ENCODE measurements at regions not wholly inside any gene's neighbourhood (a gene's known extent, or its start where the extent isn't known, plus 50 kb on each side); places are given as distances from the start of the nearest gene placed in this dataset.

- H3K4me2 ChIP-seq (ENCODE audit: insufficient read depth, low read length): no peak overlapping the region
- DNase-seq (ENCODE audit: extremely low read depth in 1 of 4, low spot score in 3 of 4): no peak
- H3K36me3 ChIP-seq (ENCODE audit: control insufficient read depth, insufficient read depth, low read length): no peaks in the 10 kb centered on the region
- no peak overlapping the region for H2AFZ ChIP-seq (ENCODE audit: low read depth, low read length)
- no peaks in the 10 kb centered on the region for H3K27me3 ChIP-seq (ENCODE audit: control insufficient read depth in 2 of 2, insufficient read depth in 2 of 2, low read length in 2 of 2)
- no peak overlapping the region for H3K9ac ChIP-seq (ENCODE audit: insufficient read depth in 1 of 2, low read depth in 2 of 2, low read length in 2 of 2)
- POLR2A ChIA-PET: no interaction called here
- no peak for FAIRE-seq
- H4K20me1 ChIP-seq (replicated peaks; ENCODE audit: control insufficient read depth, insufficient read depth, low read length): no peaks in the 10 kb centered on the region
- no TSS peak for BruUV-seq (replicated peaks)
- intact Hi-C loops (cut with micrococcal nuclease) (no loop called here), in situ Hi-C loops (cut with MboI) (no loop called here)
- ATAC-seq: no peak
- H3K9me1 ChIP-seq (ENCODE audit: control insufficient read depth, insufficient read depth, low read length): no peaks in the 10 kb centered on the region
- no peak overlapping the region for H3K4me3 ChIP-seq
- no peaks in the 10 kb centered on the region for H3K9me3 ChIP-seq (replicated peaks; ENCODE audit: control insufficient read depth, insufficient read depth, low read depth, low read length)
- no peak overlapping the region for H3K27ac ChIP-seq (ENCODE audit: extremely low read depth, low read depth, low read length)
- no peaks in the 10 kb centered on the region for H3K79me2 ChIP-seq (ENCODE audit: control insufficient read depth, insufficient read depth, low read length)
- 0% methylated on average over 4 of the region's 4 CpGs for WGBS (ENCODE audit: insufficient coverage, low coverage, missing lambda C conversion rate)
- H3K4me1 ChIP-seq (replicated peaks in 1 of 2; ENCODE audit: control insufficient read depth in 2 of 2, insufficient read depth in 2 of 2, low read length in 2 of 2): no peaks in the 10 kb centered on the region
- CTCF ChIA-PET (ENCODE audit: low intra/inter-chr PET ratio): no interaction called here
- TF ChIP-seq ZNF146 (CRISPR knock-in tag; IDR thresholded peaks at IDR 0.05; ENCODE audit: unreplicated experiment): no peak
- no peak for TF ChIP-seq ARNT (IDR thresholded peaks at IDR 0.05)
- no peak for TF ChIP-seq HBP1 (CRISPR knock-in tag; IDR thresholded peaks at IDR 0.05)
- no peak for TF ChIP-seq CBX8 (IDR thresholded peaks at IDR 0.05; ENCODE audit: borderline replicate concordance, extremely low read depth, low read depth, low read length, poor library complexity, severe bottlenecking)
- TF ChIP-seq ETS1 (conservative IDR thresholded peaks at IDR 0.05; ENCODE audit: control insufficient read depth, low read depth, low read length): no peak
- TF ChIP-seq MNT (conservative IDR thresholded peaks at IDR 0.05): no peak
- no peak for TF ChIP-seq ZBTB34 (CRISPR knock-in tag; IDR thresholded peaks at IDR 0.05)
- TF ChIP-seq ZNF699 (CRISPR knock-in tag; IDR thresholded peaks at IDR 0.05; ENCODE audit: insufficient replicate concordance): no peak
- no peak for TF ChIP-seq CHD2 (IDR thresholded peaks at IDR 0.05; ENCODE audit: low read depth, low read length)
- no peak for TF ChIP-seq RBBP5 (IDR thresholded peaks at IDR 0.05; ENCODE audit: borderline replicate concordance, insufficient read depth, low read length, poor library complexity, severe bottlenecking)
- TF ChIP-seq ZNF3 (CRISPR knock-in tag; IDR thresholded peaks at IDR 0.05): no peak
- TF ChIP-seq ZNF551 (CRISPR knock-in tag; IDR thresholded peaks at IDR 0.05): no peak
- TF ChIP-seq ZNF253 (CRISPR knock-in tag; conservative IDR thresholded peaks at IDR 0.05): no peak
- TF ChIP-seq NR1H2 (CRISPR knock-in tag; IDR thresholded peaks at IDR 0.05): no peak
- TF ChIP-seq, protein P1, sequence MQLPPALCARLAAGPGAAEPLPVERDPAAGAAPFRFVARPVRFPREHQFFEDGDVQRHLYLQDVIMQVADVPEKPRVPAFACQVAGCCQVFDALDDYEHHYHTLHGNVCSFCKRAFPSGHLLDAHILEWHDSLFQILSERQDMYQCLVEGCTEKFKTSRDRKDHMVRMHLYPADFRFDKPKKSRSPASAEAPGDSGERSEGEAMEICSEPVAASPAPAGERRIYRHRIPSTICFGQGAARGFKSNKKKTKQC (CRISPR knock-in tag; IDR thresholded peaks at IDR 0.05): no peak
- no peak for TF ChIP-seq NELFE (IDR thresholded peaks at IDR 0.05; ENCODE audit: insufficient read depth, insufficient read length)
Measured at GRCh38 chr4:130080872-130081451, 985.0 kb downstream of the C4orf33 start.
